Suprapubic skin (tissue), 4 donors: ENCODE measurements at regions not wholly inside any gene's neighbourhood (a gene's known extent, or its start where the extent isn't known, plus 50 kb on each side); places are given as distances from the start of the nearest gene placed in this dataset.

Experiments
- CTCF ChIP-seq, 2 donors: fragments of 200-600 bp in 1 of 2; fragments of 450-650 bp in 1 of 2; sonication (generic) in 1 of 2; IDR thresholded peaks; one replicate each; pipeline ENCODE4 v1.5.1; 2016 to 2019; ENCODE audit warnings: antibody characterized with exemption in 2 of 2, mild to moderate bottlenecking in 1 of 2, moderate library complexity in 1 of 2
- POLR2A ChIP-seq, 2 donors: fragments of 450-650 bp; IDR thresholded peaks; one replicate each; pipeline ENCODE4 v1.6.1; 2017; ENCODE audit warnings: antibody characterized with exemption in 2 of 2, mild to moderate bottlenecking in 2 of 2, moderate library complexity in 2 of 2
- POLR2AphosphoS5 ChIP-seq, 3 donors: sonication (generic); formaldehyde crosslinking; IDR thresholded peaks; one replicate each; pipeline ENCODE4 v1.6.1; 2017; ENCODE audit warnings: antibody characterized with exemption in 3 of 3

GRCh38 chr2:222769446-222769845, 91.4 kb upstream of the ACSL3 start:
- no peak for TF ChIP-seq CTCF (IDR thresholded peaks at IDR 0.05)
- TF ChIP-seq POLR2AphosphoS5 (IDR thresholded peaks at IDR 0.05): no peak
- no peak for TF ChIP-seq POLR2A (IDR thresholded peaks at IDR 0.05)
